Spinal cord (tissue), 9 donors: ENCODE measurements at regions not wholly inside any gene's neighbourhood (a gene's known extent, or its start where the extent isn't known, plus 50 kb on each side); places are given as distances from the start of the nearest gene placed in this dataset.

Source experiments
- DNase-seq, 6 donors: peaks; one replicate each; pipeline versions ENCODE4 v3.0.0 to v3.0.0-alpha.2; 2013 to 2015; ENCODE audit warnings: low spot score in 6 of 6, low read depth in 4 of 6
- H3K27ac ChIP-seq: one replicate; pipeline ENCODE4 v1.5.1; 2013; ENCODE audit warnings: low read depth, low read length, control low read depth
- H3K27me3 ChIP-seq: one replicate; pipeline ENCODE4 v1.6.1; 2013; ENCODE audit warnings: low read length; ENCODE audit not compliant: control insufficient read depth, insufficient read depth
- H3K36me3 ChIP-seq: one replicate; pipeline ENCODE4 v1.6.1; 2013; ENCODE audit warnings: low read length; ENCODE audit not compliant: control insufficient read depth, insufficient read depth
- H3K4me1 ChIP-seq: one replicate; pipeline ENCODE4 v1.6.1; 2013; ENCODE audit warnings: low read length; ENCODE audit not compliant: control insufficient read depth, insufficient read depth
- H3K4me3 ChIP-seq: one replicate; pipeline ENCODE4 v1.5.1; 2013; ENCODE audit warnings: low read depth, low read length, control low read depth
- H3K9me3 ChIP-seq: one replicate; pipeline ENCODE4 v1.6.1; 2013; ENCODE audit warnings: low read length; ENCODE audit not compliant: control insufficient read depth, insufficient read depth
- WGBS: methylation state at CpG from one replicate; pipeline ENCODE4 v1.1.5; 2013; ENCODE audit warnings: missing lambda C conversion rate; ENCODE audit not compliant: insufficient coverage; 5-methylcytosine and 5-hydroxymethylcytosine counted together
- donor health status: healthy.

DNA sequence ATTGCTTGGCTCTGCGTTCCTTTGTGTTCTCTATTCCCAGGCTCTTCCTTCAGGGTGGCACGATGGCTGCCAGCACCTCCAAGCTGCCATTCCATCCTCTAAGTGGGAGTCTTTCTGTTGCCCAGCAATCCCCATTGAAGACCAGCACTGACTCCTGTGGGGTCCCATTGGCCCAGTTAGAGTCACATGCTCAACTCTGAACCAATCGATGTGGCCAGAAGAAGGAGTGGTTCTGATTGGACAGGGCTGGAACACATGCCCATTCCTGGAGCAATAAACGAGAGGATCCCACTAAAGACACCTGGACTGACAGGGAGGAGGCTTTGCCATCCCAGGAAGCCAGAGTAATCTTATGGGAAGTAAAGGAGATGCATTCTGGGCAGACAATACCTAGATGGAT, 97.2 kb upstream of the IGSF21 start:
- no peaks in the 10 kb centered on the region for H3K9me3 ChIP-seq
- H3K27me3 ChIP-seq, result no peaks in the 10 kb centered on the region
- H3K27ac ChIP-seq, result no peak overlapping the region
- DNase-seq, result no peak
- H3K4me3 ChIP-seq, result no peak overlapping the region
- WGBS, result 90% methylated on average over 3 of the region's 4 CpGs
- no peaks in the 10 kb centered on the region for H3K36me3 ChIP-seq
- H3K4me1 ChIP-seq, result peaks cover 24% of the 10 kb centered on the region

GRCh38 chr1:18010945-18011344, 96.7 kb upstream of the IGSF21 start:
- 83% methylated on average over 1 of the region's 2 CpGs for WGBS
- Histone ChIP-seq H3K4me3 (no peak overlapping the region), H3K27ac (no peak overlapping the region), H3K4me1 (peaks cover 29% of the 10 kb centered on the region), H3K27me3 (no peaks in the 10 kb centered on the region), H3K9me3 (no peaks in the 10 kb centered on the region), H3K36me3 (no peaks in the 10 kb centered on the region)
- DNase-seq, result no peak

DNA sequence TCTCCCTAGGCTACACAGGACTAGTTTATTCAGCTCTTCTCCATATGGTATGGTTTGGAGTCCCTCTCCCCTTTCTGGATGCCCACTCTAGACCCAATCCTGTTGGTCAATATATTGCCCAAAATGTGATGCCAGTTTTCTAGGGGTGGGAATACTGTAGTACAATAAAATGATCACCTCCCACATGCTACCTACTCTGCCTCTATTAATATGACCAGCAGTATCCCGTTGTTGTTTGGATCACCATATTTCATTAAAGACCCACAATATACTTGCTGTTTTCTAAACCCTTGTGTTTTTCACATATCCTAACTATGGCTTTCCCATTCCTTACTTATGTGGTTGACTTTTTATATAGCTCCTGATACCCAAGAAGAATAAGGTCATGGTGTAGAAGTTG, 95.9 kb upstream of the IGSF21 start:
- Histone ChIP-seq H3K27ac (no peak overlapping the region), H3K36me3 (no peaks in the 10 kb centered on the region), H3K4me3 (no peak overlapping the region), H3K4me1 (peaks cover 28% of the 10 kb centered on the region), H3K27me3 (no peaks in the 10 kb centered on the region), H3K9me3 (no peaks in the 10 kb centered on the region)
- WGBS, result 71% methylated on average over 1 of the region's 1 CpG
- DNase-seq, result no peak

- H3K36me3 ChIP-seq, result no peaks in the 10 kb centered on the region
- H3K9me3 ChIP-seq, result no peaks in the 10 kb centered on the region
- no peak overlapping the region for H3K4me3 ChIP-seq
- peaks cover 25% of the 10 kb centered on the region for H3K4me1 ChIP-seq
- H3K27ac ChIP-seq, result no peak overlapping the region
- H3K27me3 ChIP-seq, result no peaks in the 10 kb centered on the region
- 58% methylated on average over 6 of the region's 8 CpGs for WGBS
- peak in 1 of 6 donors; percentile 55 for DNase-seq
These were observed 94.9 kb upstream of the IGSF21 start for GRCh38 chr1:18012686-18013085.

DNA sequence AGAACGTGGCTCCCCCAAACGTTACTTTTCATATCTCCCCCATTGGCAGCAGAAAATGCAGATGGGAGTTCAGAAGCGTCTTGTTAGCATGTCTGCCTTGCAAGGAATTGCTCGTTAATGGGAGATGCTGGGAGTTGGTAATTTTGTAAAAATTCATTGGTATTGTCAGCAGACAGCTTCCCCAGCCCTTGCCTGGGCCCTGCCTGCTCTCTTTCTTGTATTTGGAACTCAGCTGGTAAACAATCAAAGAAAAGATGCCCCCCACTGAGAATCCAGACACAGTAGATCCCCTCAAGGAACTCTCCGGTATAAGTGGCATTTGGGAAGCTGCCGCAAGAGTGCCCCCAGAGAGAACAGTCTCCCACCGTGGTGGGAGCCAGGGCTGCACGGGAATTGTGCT, 94.4 kb upstream of the IGSF21 start:
- Histone ChIP-seq H3K27ac (no peak overlapping the region), H3K4me3 (no peak overlapping the region), H3K36me3 (no peaks in the 10 kb centered on the region), H3K9me3 (no peaks in the 10 kb centered on the region), H3K27me3 (no peaks in the 10 kb centered on the region), H3K4me1 (peaks cover 25% of the 10 kb centered on the region)
- WGBS, result 32% methylated on average over 4 of the region's 8 CpGs
- DNase-seq, result peak in 2 of 6 donors; percentile 40 to 80

DNA sequence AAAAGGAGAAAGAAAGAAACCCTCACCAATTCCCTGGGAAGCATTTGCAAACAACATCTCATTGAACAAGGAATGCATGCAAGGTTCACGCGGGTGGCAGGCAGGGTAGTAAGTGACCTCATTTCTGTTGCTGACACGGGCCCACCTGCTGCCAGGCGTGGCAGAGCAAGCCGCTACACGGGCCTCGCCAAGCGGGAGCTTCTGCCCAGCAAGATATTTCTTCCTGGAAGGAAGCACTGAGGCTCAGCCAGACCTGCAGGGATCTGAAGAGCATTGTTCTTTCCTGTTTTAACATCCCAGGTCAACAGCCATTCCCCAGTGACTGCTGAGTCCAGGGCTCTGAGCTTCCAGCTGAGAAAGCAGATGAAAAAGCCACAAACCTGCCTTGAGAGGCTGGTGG, 91.9 kb upstream of the IGSF21 start:
- Histone ChIP-seq H3K27me3 (no peaks in the 10 kb centered on the region), H3K36me3 (no peaks in the 10 kb centered on the region), H3K4me1 (peaks cover 19% of the 10 kb centered on the region), H3K9me3 (no peaks in the 10 kb centered on the region), H3K27ac (no peak overlapping the region), H3K4me3 (no peak overlapping the region)
- DNase-seq, result peak in 2 of 6 donors; percentile 22 to 41
- WGBS, result 57% methylated on average over 8 of the region's 8 CpGs

- no peaks in the 10 kb centered on the region for H3K27me3 ChIP-seq
- H3K36me3 ChIP-seq, result no peaks in the 10 kb centered on the region
- DNase-seq, result no peak
- peaks cover 17% of the 10 kb centered on the region for H3K4me1 ChIP-seq
- no peak overlapping the region for H3K27ac ChIP-seq
- H3K9me3 ChIP-seq, result no peaks in the 10 kb centered on the region
- no peak overlapping the region for H3K4me3 ChIP-seq
- WGBS, result 52% methylated on average over 4 of the region's 5 CpGs
These were observed 89.2 kb upstream of the IGSF21 start for GRCh38 chr1:18018366-18018765.

DNA sequence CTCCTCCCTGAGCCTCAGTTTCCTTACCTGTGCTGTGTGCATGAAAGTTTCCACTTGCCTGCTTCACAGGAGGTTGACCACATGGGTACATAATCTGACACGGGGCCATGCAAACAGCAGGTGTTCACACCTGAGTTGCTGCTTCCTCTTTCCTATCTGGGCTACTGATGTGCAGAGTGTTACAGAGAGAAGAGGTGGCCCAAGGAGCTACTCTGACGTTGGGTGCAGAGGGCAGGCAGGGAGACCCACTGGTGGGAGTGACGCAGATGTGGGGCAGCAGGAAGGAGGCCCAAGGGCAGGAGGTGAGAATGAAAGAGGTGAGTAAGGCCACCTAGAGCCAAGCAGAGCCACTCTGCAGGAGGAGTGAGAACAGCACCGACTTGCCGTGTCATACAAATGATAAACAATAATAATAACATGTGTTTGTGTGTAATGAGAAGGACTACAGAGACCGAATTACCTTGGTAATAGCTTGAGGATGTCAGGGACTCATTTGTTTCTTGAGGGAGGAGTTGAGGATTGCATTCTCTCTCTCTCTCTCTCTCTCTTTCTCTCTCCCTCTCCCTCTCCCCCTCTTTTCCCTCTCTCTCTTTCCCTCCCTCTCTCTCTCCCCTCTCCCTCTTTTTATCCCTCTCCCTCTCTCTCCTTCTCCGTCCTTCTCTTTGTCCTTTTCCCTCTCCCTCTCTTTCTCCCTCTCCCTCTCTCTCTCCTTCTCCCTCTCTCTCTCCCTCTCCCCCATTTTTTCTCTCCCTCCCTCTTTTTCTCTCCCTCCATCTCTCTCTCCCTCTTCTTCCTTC, 87.4 kb upstream of the IGSF21 start:
- DNase-seq, result peak in 1 of 6 donors; percentile 50
- Histone ChIP-seq H3K4me3 (no peak overlapping the region), H3K9me3 (no peaks in the 10 kb centered on the region), H3K36me3 (no peaks in the 10 kb centered on the region), H3K4me1 (peaks cover 15% of the 10 kb centered on the region), H3K27ac (no peak overlapping the region), H3K27me3 (no peaks in the 10 kb centered on the region)
- WGBS, result 39% methylated on average over 4 of the region's 7 CpGs

GRCh38 chr1:18021242-18021641, 86.4 kb upstream of the IGSF21 start:
- DNase-seq, result no peak
- Histone ChIP-seq H3K4me3 (no peak overlapping the region), H3K27me3 (no peaks in the 10 kb centered on the region), H3K27ac (no peak overlapping the region), H3K36me3 (no peaks in the 10 kb centered on the region), H3K4me1 (peaks cover 5% of the 10 kb centered on the region), H3K9me3 (no peaks in the 10 kb centered on the region)
- 74% methylated on average over 6 of the region's 6 CpGs for WGBS

- no peaks in the 10 kb centered on the region for H3K27me3 ChIP-seq
- WGBS, result 15% methylated on average over 8 of the region's 13 CpGs
These were observed 75.3 kb upstream of the IGSF21 start for GRCh38 chr1:18032172-18032859.

More at GRCh38 chr1:18032172-18032859, 75.3 kb upstream of the IGSF21 start:
- Histone ChIP-seq H3K27ac (no peak overlapping the region), H3K36me3 (no peaks in the 10 kb centered on the region), H3K9me3 (no peaks in the 10 kb centered on the region), H3K4me1 (peaks cover 4% of the 10 kb centered on the region), H3K4me3 (no peak overlapping the region)
- peak in 1 of 6 donors; percentile 92 for DNase-seq
